Heart left ventricle (tissue), 13 donors: ENCODE measurements at regions not wholly inside any gene's neighbourhood (a gene's known extent, or its start where the extent isn't known, plus 50 kb on each side); places are given as distances from the start of the nearest gene placed in this dataset.

Source experiments
- POLR2A ChIP-seq, 2 donors: fragments of 450-650 bp; IDR thresholded peaks; one replicate each; pipeline ENCODE4 v1.6.1; 2017; ENCODE audit warnings: antibody characterized with exemption in 2 of 2, mild to moderate bottlenecking in 2 of 2, moderate library complexity in 2 of 2
- TF ChIP-seq, protein P1 (sequence below), 12 donors: fragments of 200-600 bp; sonication (generic) in 4 of 12; IDR thresholded peaks; one replicate each; pipeline versions ENCODE4 v1.5.0 to v1.8.0; 2018 to 2022; ENCODE audit warnings: antibody characterized with exemption in 12 of 12, mild to moderate bottlenecking in 5 of 12
- donor health status: ischemic (EF 13 %, LVEDD 7.1; RV severe dilation, severe dysfunction).
- donor health status: DM: no; HTN: yes; CAD: no.
- donor health status: DM: no; HTN: no; CAD: no.
- donor health status: ischemic (EF 25% LVEDD 6.9; RV normal size, moderate dysfunction).
- donor health status: ischemic (EF 25% LVEDD 5.7; RV mildly dilated, moderate dysfunction).
- donor health status: ischemic (EF 35%, LVEDD 5.7; RV mildly dilated, moderate dysfunction).
- donor health status: nonischemic (EF 11% LVEDD 7.7; RV severe dilation, severe dysfunction).
- donor health status: DM: yes; HTN: yes; CAD: no.
- donor health status: PGD.
- donor health status: ischemic (EF 29% LVEDD 5.4; RV normal size, mild dysfunction).
- donor health status: nonischemic (EF 23%, LVEDD 6.1; RV moderate dilation, normal function).

DNA sequence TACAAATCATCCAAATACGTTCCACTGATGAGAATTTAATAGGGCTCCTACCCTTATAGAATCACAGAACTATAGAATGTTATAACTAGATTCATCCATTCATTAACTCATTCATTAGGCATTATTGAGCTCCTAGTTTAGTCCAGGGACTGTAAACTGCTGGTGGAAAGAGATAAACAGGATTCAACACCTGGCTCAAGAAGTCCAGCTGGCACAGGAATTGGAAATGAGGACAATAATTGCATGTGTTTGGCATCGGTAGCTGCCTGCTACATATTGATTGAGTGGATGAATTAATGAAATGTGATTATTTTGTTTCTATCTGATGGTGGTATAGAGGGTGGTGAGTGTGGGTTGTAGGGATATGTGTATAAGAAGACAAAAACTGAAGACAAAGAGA lies 100.8 kb upstream of the TLE1 start:
- TF ChIP-seq, protein P1, sequence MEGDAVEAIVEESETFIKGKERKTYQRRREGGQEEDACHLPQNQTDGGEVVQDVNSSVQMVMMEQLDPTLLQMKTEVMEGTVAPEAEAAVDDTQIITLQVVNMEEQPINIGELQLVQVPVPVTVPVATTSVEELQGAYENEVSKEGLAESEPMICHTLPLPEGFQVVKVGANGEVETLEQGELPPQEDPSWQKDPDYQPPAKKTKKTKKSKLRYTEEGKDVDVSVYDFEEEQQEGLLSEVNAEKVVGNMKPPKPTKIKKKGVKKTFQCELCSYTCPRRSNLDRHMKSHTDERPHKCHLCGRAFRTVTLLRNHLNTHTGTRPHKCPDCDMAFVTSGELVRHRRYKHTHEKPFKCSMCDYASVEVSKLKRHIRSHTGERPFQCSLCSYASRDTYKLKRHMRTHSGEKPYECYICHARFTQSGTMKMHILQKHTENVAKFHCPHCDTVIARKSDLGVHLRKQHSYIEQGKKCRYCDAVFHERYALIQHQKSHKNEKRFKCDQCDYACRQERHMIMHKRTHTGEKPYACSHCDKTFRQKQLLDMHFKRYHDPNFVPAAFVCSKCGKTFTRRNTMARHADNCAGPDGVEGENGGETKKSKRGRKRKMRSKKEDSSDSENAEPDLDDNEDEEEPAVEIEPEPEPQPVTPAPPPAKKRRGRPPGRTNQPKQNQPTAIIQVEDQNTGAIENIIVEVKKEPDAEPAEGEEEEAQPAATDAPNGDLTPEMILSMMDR (IDR thresholded peaks at IDR 0.05) = no peak
- no peak for TF ChIP-seq POLR2A (IDR thresholded peaks at IDR 0.05)
